HEK293 (cell line): ENCODE measurements at regions not wholly inside any gene's neighbourhood (a gene's known extent, or its start where the extent isn't known, plus 50 kb on each side); places are given as distances from the start of the nearest gene placed in this dataset.

Source experiments
- CTCF ChIA-PET: fragments of 350-600 bp; formaldehyde crosslinking; extraction: SDS; loops from one replicate; lab custom pipeline; 2021; ENCODE audit warnings: antibody characterized with exemption; lab: Yijun Ruan, JAX
- POLR2A ChIA-PET: fragments of 300-600 bp; formaldehyde crosslinking; extraction: SDS; loops from one replicate; lab custom pipeline; 2020; ENCODE audit warnings: antibody characterized with exemption, inconsistent platforms; lab: Yijun Ruan, JAX
- H3K27ac ChIP-seq: fragments of 200-500 bp; sonication (Bioruptor generic); 2 replicates; pipeline ENCODE4 v1.5.1; 2014; ENCODE audit warnings: low read depth, low read length, control low read depth, inconsistent platforms; ENCODE audit errors: extremely low read depth
- H3K36me3 ChIP-seq, 2 experiments: fragments of 200-500 bp in 1 of 2; sonication (Bioruptor generic) in 1 of 2; 1 replicate in 1 of 2; 2 replicates in 1 of 2; pipeline ENCODE4 v1.5.1; 2014 to 2017; ENCODE audit warnings: inconsistent platforms in 2 of 2, low read length in 2 of 2; ENCODE audit not compliant: control insufficient read depth in 2 of 2, insufficient read depth in 1 of 2
- H3K4me1 ChIP-seq: fragments of 200-500 bp; sonication (Bioruptor generic); 2 replicates; pipeline ENCODE4 v1.5.1; 2014; ENCODE audit warnings: mild to moderate bottlenecking, low read length, inconsistent platforms; ENCODE audit not compliant: control insufficient read depth, insufficient read depth
- H3K4me3 ChIP-seq: 2 replicates; pipeline ENCODE4 v1.5.1; 2011; ENCODE audit warnings: low read depth, mild to moderate bottlenecking, control low read depth, low read length, moderate library complexity
- H3K9me3 ChIP-seq: fragments of 200-500 bp; sonication (Bioruptor generic); 2 replicates; pipeline ENCODE4 v1.5.1; 2014; ENCODE audit warnings: low read depth, low read length, inconsistent platforms; ENCODE audit not compliant: control insufficient read depth, insufficient read depth
- BCL11A ChIP-seq: fragments of 450-650 bp; formaldehyde crosslinking; IDR thresholded peaks from 2 replicates; pipeline ENCODE4 v1.5.1; 2016; ENCODE audit warnings: low read depth, missing biosample characterization, missing genetic modification characterization
- KLF1 ChIP-seq: fragments of 450-650 bp; formaldehyde crosslinking; IDR thresholded peaks from 2 replicates; pipeline ENCODE4 v1.5.1; 2016; ENCODE audit warnings: missing biosample characterization, missing genetic modification characterization
- PRDM6 ChIP-seq: fragments of 450-650 bp; formaldehyde crosslinking; IDR thresholded peaks from 2 replicates; pipeline ENCODE4 v1.5.1; 2017; ENCODE audit warnings: missing biosample characterization, missing genetic modification characterization
- REST ChIP-seq: fragments of 450-650 bp; formaldehyde crosslinking; IDR thresholded peaks from 2 replicates; pipeline ENCODE4 v1.5.1; 2016; ENCODE audit warnings: missing biosample characterization, missing genetic modification characterization
- ZBTB11 ChIP-seq: fragments of 450-650 bp; formaldehyde crosslinking; conservative IDR thresholded peaks from 2 replicates; pipeline ENCODE4 v1.5.1; 2016; ENCODE audit warnings: low read depth, missing biosample characterization, missing genetic modification characterization
- ZBTB44 ChIP-seq: fragments of 450-650 bp; IDR thresholded peaks from 2 replicates; pipeline ENCODE4 v1.5.1; 2018; ENCODE audit warnings: missing biosample characterization, mild to moderate bottlenecking, missing genetic modification characterization
- ZNF10 ChIP-seq: fragments of 450-650 bp; formaldehyde crosslinking; IDR thresholded peaks from 2 replicates; pipeline ENCODE4 v1.5.1; 2017; ENCODE audit warnings: missing biosample characterization, missing genetic modification characterization
- ZNF112 ChIP-seq: fragments of 450-650 bp; formaldehyde crosslinking; IDR thresholded peaks from 2 replicates; pipeline ENCODE4 v1.5.0; 2017; ENCODE audit warnings: missing biosample characterization, missing genetic modification characterization
- ZNF114 ChIP-seq: fragments of 450-650 bp; formaldehyde crosslinking; IDR thresholded peaks from 2 replicates; pipeline ENCODE4 v1.5.0; 2017; ENCODE audit warnings: missing biosample characterization, missing genetic modification characterization
- ZNF223 ChIP-seq: fragments of 450-650 bp; formaldehyde crosslinking; IDR thresholded peaks from 2 replicates; pipeline ENCODE4 v1.5.1; 2016; ENCODE audit warnings: missing biosample characterization, missing genetic modification characterization
- ZNF423 ChIP-seq: fragments of 450-650 bp; formaldehyde crosslinking; IDR thresholded peaks from 2 replicates; pipeline ENCODE4 v1.5.1; 2016; ENCODE audit warnings: missing biosample characterization, missing genetic modification characterization
- ZNF510 ChIP-seq: fragments of 450-650 bp; formaldehyde crosslinking; IDR thresholded peaks from 2 replicates; pipeline ENCODE4 v1.5.1; 2018; ENCODE audit warnings: mild to moderate bottlenecking, missing genetic modification characterization, missing biosample characterization; ENCODE audit not compliant: insufficient replicate concordance
- ZNF624 ChIP-seq: fragments of 450-650 bp; formaldehyde crosslinking; IDR thresholded peaks from 2 replicates; pipeline ENCODE4 v1.5.1; 2017; ENCODE audit warnings: missing biosample characterization, missing genetic modification characterization
- ZNF704 ChIP-seq: fragments of 450-650 bp; formaldehyde crosslinking; IDR thresholded peaks from 2 replicates; pipeline ENCODE4 v1.5.1; 2016; ENCODE audit warnings: missing biosample characterization, missing genetic modification characterization
- ZNF791 ChIP-seq: fragments of 450-650 bp; formaldehyde crosslinking; IDR thresholded peaks from 2 replicates; pipeline ENCODE4 v1.5.1; 2016; ENCODE audit warnings: missing biosample characterization, missing genetic modification characterization
- ZSCAN30 ChIP-seq: fragments of 450-650 bp; IDR thresholded peaks from 2 replicates; pipeline ENCODE4 v1.5.1; 2018; ENCODE audit warnings: missing biosample characterization, mild to moderate bottlenecking, missing genetic modification characterization, moderate library complexity

- no peak for TF ChIP-seq ZBTB44 (tag by site-specific recombination)
- TF ChIP-seq ZNF423 (tag by site-specific recombination) = no peak
Measured at GRCh38 chr2:181241366-181241765, 215.8 kb upstream of the ITGA4 start (continued).

- ChIA-PET POLR2A (no interaction called here), CTCF (no interaction called here)
- TF ChIP-seq ZNF223 (tag by site-specific recombination) = no peak
- no peaks in the 10 kb centered on the region for H3K36me3 ChIP-seq
- H3K4me1 ChIP-seq = no peaks in the 10 kb centered on the region
- no peak overlapping the region for H3K4me3 ChIP-seq
- no peak overlapping the region for H3K27ac ChIP-seq
- H3K9me3 ChIP-seq = no peaks in the 10 kb centered on the region
Measured at GRCh38 chr2:181241797-181242196, 215.4 kb upstream of the ITGA4 start.

GRCh38 chr2:181242262-181242661 lies 214.9 kb upstream of the ITGA4 start:
- Histone ChIP-seq H3K27ac (no peak overlapping the region), H3K4me1 (no peaks in the 10 kb centered on the region)
- CTCF ChIA-PET = no interaction called here
- POLR2A ChIA-PET = no interaction called here
- no peak for TF ChIP-seq ZNF791
- peak; percentile 63 for TF ChIP-seq ZNF10 (tag by site-specific recombination)
- TF ChIP-seq, all 188 proteins: peak for 1
- Histone ChIP-seq H3K36me3 (no peaks in the 10 kb centered on the region), H3K4me3 (no peak overlapping the region), H3K9me3 (no peaks in the 10 kb centered on the region)

- no peak overlapping the region for H3K4me3 ChIP-seq
- no peaks in the 10 kb centered on the region for H3K36me3 ChIP-seq
- no peak for TF ChIP-seq ZNF624 (tag by site-specific recombination)
- TF ChIP-seq ZSCAN30 (tag by site-specific recombination) = no peak
- no peak for TF ChIP-seq ZNF704
- no peak for TF ChIP-seq BCL11A (tag by site-specific recombination)
- TF ChIP-seq ZNF114 (tag by site-specific recombination) = no peak
- no peak for TF ChIP-seq PRDM6 (tag by site-specific recombination)
- TF ChIP-seq ZNF112 = no peak
- no peak for TF ChIP-seq KLF1
- ChIA-PET CTCF (interaction anchor here (0.6 to 0.7 kb wide), 2 partner anchors 138 to 192 kb away, joined by 3 to 5 read pairs; no protein-coding TSS in a partner anchor), POLR2A (no interaction called here)
- no peaks in the 10 kb centered on the region for H3K9me3 ChIP-seq
- H3K4me1 ChIP-seq = no peaks in the 10 kb centered on the region
- no peak overlapping the region for H3K27ac ChIP-seq
Measured at GRCh38 chr2:181243319-181243718, 213.9 kb upstream of the ITGA4 start.

GRCh38 chr2:181250691-181251090 lies 206.5 kb upstream of the ITGA4 start:
- CTCF ChIA-PET = interaction anchor here (0.5 to 0.7 kb wide), 2 partner anchors 145 to 689 kb away, joined by 3 read pairs; no protein-coding TSS in a partner anchor
- no peaks in the 10 kb centered on the region for H3K36me3 ChIP-seq
- POLR2A ChIA-PET = no interaction called here
- no peak for TF ChIP-seq ZNF510 (tag by site-specific recombination)
- TF ChIP-seq ZBTB11 (tag by site-specific recombination) = no peak
- no peak for TF ChIP-seq REST (tag by site-specific recombination)

More at GRCh38 chr2:181250691-181251090, 206.5 kb upstream of the ITGA4 start:
- Histone ChIP-seq H3K27ac (no peak overlapping the region), H3K4me3 (no peak overlapping the region), H3K4me1 (no peaks in the 10 kb centered on the region), H3K9me3 (no peaks in the 10 kb centered on the region)
